MG63 (cell line): ENCODE measurements at regions not wholly inside any gene's neighbourhood (a gene's known extent, or its start where the extent isn't known, plus 50 kb on each side); places are given as distances from the start of the nearest gene placed in this dataset.

Experiments used
- DNase-seq: peaks from one replicate; pipeline ENCODE4 v3.0.0-alpha.2; 2020
- H3K27me3 ChIP-seq: fragments of 250-450 bp; sonication (Bioruptor Pico); 2 replicates; pipeline ENCODE4 v1.5.1; 2020; ENCODE audit warnings: mild to moderate bottlenecking, moderate library complexity
- H3K36me3 ChIP-seq: fragments of 250-450 bp; sonication (Bioruptor Pico); 2 replicates; pipeline ENCODE4 v1.5.1; 2020; ENCODE audit warnings: mild to moderate bottlenecking, moderate library complexity
- H3K4me3 ChIP-seq: fragments of 250-450 bp; sonication (Bioruptor Pico); 2 replicates; pipeline ENCODE4 v1.5.1; 2020; ENCODE audit warnings: mild to moderate bottlenecking, moderate library complexity
- H3K9me3 ChIP-seq: fragments of 250-450 bp; sonication (Bioruptor Pico); 2 replicates; pipeline ENCODE4 v1.5.1; 2020; ENCODE audit warnings: mild to moderate bottlenecking, moderate library complexity

GRCh38 chr6:43851204-43851865 is 81.3 kb downstream of the VEGFA start:
- no peak for DNase-seq
- Histone ChIP-seq H3K36me3 (no peaks in the 10 kb centered on the region), H3K9me3 (no peaks in the 10 kb centered on the region), H3K27me3 (no peaks in the 10 kb centered on the region), H3K4me3 (no peak overlapping the region)

- Histone ChIP-seq H3K9me3 (no peaks in the 10 kb centered on the region), H3K36me3 (no peaks in the 10 kb centered on the region), H3K4me3 (no peak overlapping the region), H3K27me3 (no peaks in the 10 kb centered on the region)
- DNase-seq = no peak
Observed at GRCh38 chr6:43850314-43851203, 80.5 kb downstream of the VEGFA start.

GRCh38 chr6:43849844-43850243 is 79.8 kb downstream of the VEGFA start:
- Histone ChIP-seq H3K4me3 (no peak overlapping the region), H3K36me3 (no peaks in the 10 kb centered on the region), H3K27me3 (no peaks in the 10 kb centered on the region), H3K9me3 (no peaks in the 10 kb centered on the region)
- DNase-seq = no peak

GRCh38 chr6:43848671-43849391 is 78.8 kb downstream of the VEGFA start:
- H3K4me3 ChIP-seq = no peak overlapping the region
- H3K36me3 ChIP-seq = no peaks in the 10 kb centered on the region
- DNase-seq = no peak
- no peaks in the 10 kb centered on the region for H3K27me3 ChIP-seq
- no peaks in the 10 kb centered on the region for H3K9me3 ChIP-seq

- Histone ChIP-seq H3K9me3 (no peaks in the 10 kb centered on the region), H3K4me3 (no peak overlapping the region), H3K27me3 (no peaks in the 10 kb centered on the region), H3K36me3 (no peaks in the 10 kb centered on the region)
- no peak for DNase-seq
Observed at GRCh38 chr6:43847741-43848630, 78.0 kb downstream of the VEGFA start.

- Histone ChIP-seq H3K27me3 (no peaks in the 10 kb centered on the region), H3K4me3 (no peak overlapping the region), H3K36me3 (no peaks in the 10 kb centered on the region), H3K9me3 (no peaks in the 10 kb centered on the region)
- no peak for DNase-seq
Observed at GRCh38 chr6:43846556-43846955, 76.5 kb downstream of the VEGFA start.

- Histone ChIP-seq H3K36me3 (no peaks in the 10 kb centered on the region), H3K9me3 (no peaks in the 10 kb centered on the region)
- no peak for DNase-seq
Observed at GRCh38 chr6:43845646-43846045, 75.6 kb downstream of the VEGFA start.

GRCh38 chr6:43843669-43844171 is 73.7 kb downstream of the VEGFA start:
- no peaks in the 10 kb centered on the region for H3K27me3 ChIP-seq
- H3K4me3 ChIP-seq = no peak overlapping the region
- H3K36me3 ChIP-seq = no peaks in the 10 kb centered on the region
- H3K9me3 ChIP-seq = no peaks in the 10 kb centered on the region
- DNase-seq = no peak

More at GRCh38 chr6:43845646-43846045, 75.6 kb downstream of the VEGFA start:
- Histone ChIP-seq H3K27me3 (no peaks in the 10 kb centered on the region), H3K4me3 (no peak overlapping the region)

GRCh38 chr6:43843097-43843645 is 73.2 kb downstream of the VEGFA start:
- DNase-seq = no peak
- H3K4me3 ChIP-seq = no peak overlapping the region
- H3K27me3 ChIP-seq = no peaks in the 10 kb centered on the region
- H3K36me3 ChIP-seq = no peaks in the 10 kb centered on the region
- H3K9me3 ChIP-seq = no peaks in the 10 kb centered on the region

- peak; percentile 80 for DNase-seq
- no peaks in the 10 kb centered on the region for H3K27me3 ChIP-seq
- no peak overlapping the region for H3K4me3 ChIP-seq
- no peaks in the 10 kb centered on the region for H3K9me3 ChIP-seq
- H3K36me3 ChIP-seq = no peaks in the 10 kb centered on the region
Observed at GRCh38 chr6:43842231-43842794, 72.3 kb downstream of the VEGFA start.

GRCh38 chr6:43840490-43841218 is 70.6 kb downstream of the VEGFA start:
- no peaks in the 10 kb centered on the region for H3K9me3 ChIP-seq
- no peak overlapping the region for H3K4me3 ChIP-seq
- peak; percentile 18 for DNase-seq
- H3K27me3 ChIP-seq = no peaks in the 10 kb centered on the region
- no peaks in the 10 kb centered on the region for H3K36me3 ChIP-seq

GRCh38 chr6:43838276-43839036 is 68.4 kb downstream of the VEGFA start:
- Histone ChIP-seq H3K9me3 (no peaks in the 10 kb centered on the region), H3K36me3 (no peaks in the 10 kb centered on the region), H3K4me3 (no peak overlapping the region), H3K27me3 (no peaks in the 10 kb centered on the region)
- peak; percentile 41 for DNase-seq

- no peak for DNase-seq
- no peak overlapping the region for H3K4me3 ChIP-seq
- H3K36me3 ChIP-seq = no peaks in the 10 kb centered on the region
- no peaks in the 10 kb centered on the region for H3K27me3 ChIP-seq
- no peaks in the 10 kb centered on the region for H3K9me3 ChIP-seq
Observed at GRCh38 chr6:43837507-43837906, 67.5 kb downstream of the VEGFA start.

GRCh38 chr6:43836507-43837240 is 66.7 kb downstream of the VEGFA start:
- H3K4me3 ChIP-seq = no peak overlapping the region
- no peak for DNase-seq
- H3K9me3 ChIP-seq = no peaks in the 10 kb centered on the region
- no peaks in the 10 kb centered on the region for H3K27me3 ChIP-seq
- H3K36me3 ChIP-seq = no peaks in the 10 kb centered on the region
